ENCODE measurements at regions not wholly inside any gene's neighbourhood (a gene's known extent, or its start where the extent isn't known, plus 50 kb on each side); places are given as distances from the start of the nearest gene placed in this dataset.

GRCh38 chr20:1776681-1777475, 118.3 kb upstream of the SIRPA start:
- ChIA-PET CTCF (interaction anchor here (0.6 to 3.3 kb wide), 83 partner anchors 8 to 692 kb away, joined by 3 to 85 read pairs (median 4); partner anchors contain the start of genes NSFL1C, SIRPG and SNPH), POLR2A (interaction anchor here (0.6 to 1.3 kb wide), 4 partner anchors 12 to 1592 kb away, joined by 3 to 5 read pairs (median 4); no protein-coding TSS in a partner anchor)
- Mint-ChIP-seq H3K9me3 (ENCODE audit: insufficient read depth) (no peaks in the 10 kb centered on the region), H3K4me3 (peak overlapping the region; percentile 77), H3K36me3 (ENCODE audit: low read depth) (no peaks in the 10 kb centered on the region), H3K27me3 (ENCODE audit: low read depth) (peaks cover 13% of the 10 kb centered on the region), H3K4me1 (ENCODE audit: low read depth) (peaks cover 12% of the 10 kb centered on the region), H3K27ac (no peak overlapping the region)
- DNase-seq (peak; percentile 86), ATAC-seq (peak; percentile 93)

GRCh38 chr20:1775117-1775516, 117.5 kb upstream of the SIRPG start:
- no peak for DNase-seq
- peaks cover 11% of the 10 kb centered on the region for H3K27me3 Mint-ChIP-seq (ENCODE audit: low read depth)
- ATAC-seq, result no peak
- H3K36me3 Mint-ChIP-seq (ENCODE audit: low read depth), result no peaks in the 10 kb centered on the region
- ChIA-PET POLR2A (no interaction called here), CTCF (interaction anchor here (3.3 kb wide), 2 partner anchors 10 to 272 kb away, joined by 59 to 85 read pairs; no protein-coding TSS in a partner anchor)
- H3K4me3 Mint-ChIP-seq, result no peak overlapping the region
- no peaks in the 10 kb centered on the region for H3K9me3 Mint-ChIP-seq (ENCODE audit: insufficient read depth)
- H3K4me1 Mint-ChIP-seq (ENCODE audit: low read depth), result peaks cover 12% of the 10 kb centered on the region
- H3K27ac Mint-ChIP-seq, result no peak overlapping the region

GRCh38 chr20:1774479-1774878, 116.9 kb upstream of the SIRPG start:
- no peaks in the 10 kb centered on the region for H3K9me3 Mint-ChIP-seq (ENCODE audit: insufficient read depth)
- POLR2A ChIA-PET, result no interaction called here
- DNase-seq, result no peak
- H3K4me1 Mint-ChIP-seq (ENCODE audit: low read depth), result peaks cover 12% of the 10 kb centered on the region
- H3K4me3 Mint-ChIP-seq, result no peak overlapping the region
- no peak overlapping the region for H3K27ac Mint-ChIP-seq
- H3K27me3 Mint-ChIP-seq (ENCODE audit: low read depth), result peaks cover 10% of the 10 kb centered on the region
- no peak for ATAC-seq
- CTCF ChIA-PET, result no interaction called here
- no peaks in the 10 kb centered on the region for H3K36me3 Mint-ChIP-seq (ENCODE audit: low read depth)

GRCh38 chr20:1773816-1774215, 116.2 kb upstream of the SIRPG start:
- Mint-ChIP-seq H3K27me3 (ENCODE audit: low read depth) (peaks cover 11% of the 10 kb centered on the region), H3K4me3 (no peak overlapping the region), H3K9me3 (ENCODE audit: insufficient read depth) (no peaks in the 10 kb centered on the region), H3K4me1 (ENCODE audit: low read depth) (peaks cover 12% of the 10 kb centered on the region), H3K36me3 (ENCODE audit: low read depth) (no peaks in the 10 kb centered on the region), H3K27ac (no peak overlapping the region)
- no peak for DNase-seq
- POLR2A ChIA-PET, result no interaction called here
- CTCF ChIA-PET, result no interaction called here
- no peak for ATAC-seq

- ChIA-PET CTCF (interaction anchor here (1.2 to 2.2 kb wide), 2 partner anchors 8 to 33 kb away, joined by 3 to 22 read pairs; no protein-coding TSS in a partner anchor), POLR2A (interaction anchor here (0.6 kb wide), 1 partner anchor 74 kb away, joined by 3 read pairs; no protein-coding TSS in a partner anchor)
- H3K27ac Mint-ChIP-seq, result no peak overlapping the region
- peaks cover 7% of the 10 kb centered on the region for H3K27me3 Mint-ChIP-seq (ENCODE audit: low read depth)
- no peaks in the 10 kb centered on the region for H3K4me1 Mint-ChIP-seq (ENCODE audit: low read depth)
- H3K4me3 Mint-ChIP-seq, result no peak overlapping the region
- ATAC-seq (no peak), DNase-seq (no peak)
- no peaks in the 10 kb centered on the region for H3K36me3 Mint-ChIP-seq (ENCODE audit: low read depth)
- no peaks in the 10 kb centered on the region for H3K9me3 Mint-ChIP-seq (ENCODE audit: insufficient read depth)
These were observed 111.9 kb upstream of the SIRPG start for GRCh38 chr20:1769491-1769890.

GRCh38 chr20:1766731-1767130, 109.2 kb upstream of the SIRPG start:
- CTCF ChIA-PET, result interaction anchor here (1.2 to 4.3 kb wide), 3 partner anchors 10 to 258 kb away, joined by 3 to 85 read pairs (median 6); no protein-coding TSS in a partner anchor
- H3K27ac Mint-ChIP-seq, result no peak overlapping the region
- H3K27me3 Mint-ChIP-seq (ENCODE audit: low read depth), result peaks cover 12% of the 10 kb centered on the region
- no peak for ATAC-seq
- POLR2A ChIA-PET, result no interaction called here
- H3K4me1 Mint-ChIP-seq (ENCODE audit: low read depth), result no peaks in the 10 kb centered on the region
- no peaks in the 10 kb centered on the region for H3K36me3 Mint-ChIP-seq (ENCODE audit: low read depth)
- DNase-seq, result no peak
- no peaks in the 10 kb centered on the region for H3K9me3 Mint-ChIP-seq (ENCODE audit: insufficient read depth)
- H3K4me3 Mint-ChIP-seq, result no peak overlapping the region

GRCh38 chr20:1764136-1765033, 106.8 kb upstream of the SIRPG start:
- Mint-ChIP-seq H3K9me3 (ENCODE audit: insufficient read depth) (no peaks in the 10 kb centered on the region), H3K4me1 (ENCODE audit: low read depth) (no peaks in the 10 kb centered on the region), H3K27ac (no peak overlapping the region), H3K36me3 (ENCODE audit: low read depth) (no peaks in the 10 kb centered on the region), H3K27me3 (ENCODE audit: low read depth) (peaks cover 16% of the 10 kb centered on the region), H3K4me3 (no peak overlapping the region)
- ChIA-PET POLR2A (interaction anchor here (0.6 to 1.3 kb wide), 2 partner anchors 13 to 68 kb away, joined by 3 to 5 read pairs; no protein-coding TSS in a partner anchor), CTCF (interaction anchor here (0.6 to 4.3 kb wide), 29 partner anchors 9 to 612 kb away, joined by 3 to 85 read pairs (median 4); partner anchors contain the start of gene SIRPB1)
- DNase-seq (peak; percentile 77), ATAC-seq (peak; percentile 95)

- POLR2A ChIA-PET, result no interaction called here
- ATAC-seq, result no peak
- peaks cover 16% of the 10 kb centered on the region for H3K27me3 Mint-ChIP-seq (ENCODE audit: low read depth)
- CTCF ChIA-PET, result interaction anchor here (1.4 to 2.4 kb wide), 2 partner anchors 15 to 30 kb away, joined by 3 to 12 read pairs; no protein-coding TSS in a partner anchor
- no peak overlapping the region for H3K27ac Mint-ChIP-seq
- H3K4me1 Mint-ChIP-seq (ENCODE audit: low read depth), result no peaks in the 10 kb centered on the region
- H3K4me3 Mint-ChIP-seq, result no peak overlapping the region
- DNase-seq, result no peak
- no peaks in the 10 kb centered on the region for H3K36me3 Mint-ChIP-seq (ENCODE audit: low read depth)
- no peaks in the 10 kb centered on the region for H3K9me3 Mint-ChIP-seq (ENCODE audit: insufficient read depth)
These were observed 104.0 kb upstream of the SIRPG start for GRCh38 chr20:1761598-1761997.

GRCh38 chr20:1761116-1761515, 103.5 kb upstream of the SIRPG start:
- no peaks in the 10 kb centered on the region for H3K4me1 Mint-ChIP-seq (ENCODE audit: low read depth)
- CTCF ChIA-PET, result interaction anchor here (1.4 to 2.4 kb wide), 2 partner anchors 16 to 29 kb away, joined by 3 to 12 read pairs; no protein-coding TSS in a partner anchor
- no peak overlapping the region for H3K4me3 Mint-ChIP-seq
- H3K36me3 Mint-ChIP-seq (ENCODE audit: low read depth), result no peaks in the 10 kb centered on the region
- no peak overlapping the region for H3K27ac Mint-ChIP-seq
- peaks cover 13% of the 10 kb centered on the region for H3K27me3 Mint-ChIP-seq (ENCODE audit: low read depth)
- ATAC-seq (no peak), DNase-seq (no peak)
- no peaks in the 10 kb centered on the region for H3K9me3 Mint-ChIP-seq (ENCODE audit: insufficient read depth)
- POLR2A ChIA-PET, result no interaction called here

GRCh38 chr20:1758765-1759164, 101.2 kb upstream of the SIRPG start:
- no peaks in the 10 kb centered on the region for H3K9me3 Mint-ChIP-seq (ENCODE audit: insufficient read depth)
- ChIA-PET CTCF (interaction anchor here (1.0 to 2.5 kb wide), 3 partner anchors 18 to 255 kb away, joined by 3 to 10 read pairs (median 7); no protein-coding TSS in a partner anchor), POLR2A (no interaction called here)
- H3K27ac Mint-ChIP-seq, result no peak overlapping the region
- H3K4me1 Mint-ChIP-seq (ENCODE audit: low read depth), result no peaks in the 10 kb centered on the region
- no peak for DNase-seq
- H3K27me3 Mint-ChIP-seq (ENCODE audit: low read depth), result peaks cover 24% of the 10 kb centered on the region
- H3K36me3 Mint-ChIP-seq (ENCODE audit: low read depth), result no peaks in the 10 kb centered on the region
- no peak overlapping the region for H3K4me3 Mint-ChIP-seq
- ATAC-seq, result no peak

GRCh38 chr20:1757606-1758512, 100.3 kb upstream of the SIRPG start:
- no peaks in the 10 kb centered on the region for H3K9me3 Mint-ChIP-seq (ENCODE audit: insufficient read depth)
- ChIA-PET POLR2A (no interaction called here), CTCF (interaction anchor here (1.0 to 2.5 kb wide), 5 partner anchors 19 to 255 kb away, joined by 3 to 10 read pairs (median 5); no protein-coding TSS in a partner anchor)
- no peak overlapping the region for H3K4me3 Mint-ChIP-seq
- DNase-seq (no peak), ATAC-seq (no peak)
- no peaks in the 10 kb centered on the region for H3K36me3 Mint-ChIP-seq (ENCODE audit: low read depth)
- no peak overlapping the region for H3K27ac Mint-ChIP-seq
- no peaks in the 10 kb centered on the region for H3K4me1 Mint-ChIP-seq (ENCODE audit: low read depth)
- H3K27me3 Mint-ChIP-seq (ENCODE audit: low read depth), result peaks cover 26% of the 10 kb centered on the region

Measured in activated CD8-positive, alpha-beta T cell treated with anti-CD3 and anti-CD28 coated beads, Interleukin-2, amount 10 ng/mL, durations not matched to agents 7 days and 5 days (primary cell).